AG20443 (cell line): ENCODE measurements at regions not wholly inside any gene's neighbourhood (a gene's known extent, or its start where the extent isn't known, plus 50 kb on each side); places are given as distances from the start of the nearest gene placed in this dataset.

Source experiments
- DNase-seq: peaks from one replicate; pipeline ENCODE4 v3.0.0; 2012; ENCODE audit warnings: low spot score, mixed read lengths

- no peak for DNase-seq
These were observed 163.5 kb upstream of the ZMIZ1 start for GRCh38 chr10:78905015-78905956.

- no peak for DNase-seq
These were observed 162.8 kb upstream of the ZMIZ1 start for GRCh38 chr10:78905957-78906308.

DNA sequence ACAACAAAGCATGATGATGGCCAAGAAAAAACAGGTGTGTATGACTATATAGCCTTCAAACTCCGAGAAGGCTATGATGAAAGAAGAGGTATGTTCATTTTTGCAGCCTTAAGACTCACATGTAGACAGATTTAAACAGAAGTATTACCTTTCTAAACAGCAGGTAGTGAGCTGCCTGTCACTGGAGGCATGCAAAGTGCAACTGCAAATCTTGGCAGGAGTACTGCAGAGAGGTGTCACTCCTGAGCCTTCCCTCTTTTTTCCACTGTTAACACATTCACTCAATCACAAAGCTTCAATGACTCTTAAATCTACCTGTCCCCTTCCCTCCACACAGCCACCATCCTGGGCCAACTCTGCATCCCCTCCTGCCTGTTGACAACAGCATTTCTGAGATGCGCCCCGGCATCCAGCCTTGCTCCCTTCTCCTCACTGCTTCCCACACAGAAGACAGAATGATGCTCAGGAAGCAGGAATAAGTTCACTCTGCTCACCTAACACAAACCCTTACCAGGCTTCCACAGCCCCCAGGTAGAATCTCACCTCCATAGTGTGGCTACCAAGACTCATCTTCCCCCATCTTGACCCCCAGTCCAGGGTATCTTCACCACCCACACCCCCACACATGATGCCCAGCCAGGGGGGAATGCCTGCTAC, 161.9 kb upstream of the ZMIZ1 start:
- DNase-seq = no peak

- DNase-seq = no peak
These were observed 161.1 kb upstream of the ZMIZ1 start for GRCh38 chr10:78907551-78908211.

DNA sequence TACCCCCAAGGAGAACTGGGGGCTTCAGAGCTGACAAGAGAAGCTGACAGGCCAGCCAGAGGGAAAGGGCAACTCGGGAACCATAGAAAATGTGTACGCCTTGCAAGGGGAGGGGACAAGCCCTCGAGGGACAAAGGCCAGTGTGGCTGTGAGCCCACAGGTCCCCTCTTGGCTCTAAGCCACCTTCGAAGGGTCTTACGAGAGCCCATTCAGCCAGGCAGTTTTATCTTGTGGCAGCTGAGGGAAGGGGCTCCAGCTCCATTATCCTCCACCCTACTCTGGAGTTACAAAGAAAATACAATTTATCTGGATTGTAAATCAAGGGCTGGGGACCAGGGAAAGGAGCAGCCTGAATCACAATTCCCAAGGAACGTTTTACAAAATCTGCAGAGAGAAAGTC, 159.5 kb upstream of the ZMIZ1 start:
- no peak for DNase-seq

GRCh38 chr10:78910021-78910420, 158.7 kb upstream of the ZMIZ1 start:
- DNase-seq = no peak

DNA sequence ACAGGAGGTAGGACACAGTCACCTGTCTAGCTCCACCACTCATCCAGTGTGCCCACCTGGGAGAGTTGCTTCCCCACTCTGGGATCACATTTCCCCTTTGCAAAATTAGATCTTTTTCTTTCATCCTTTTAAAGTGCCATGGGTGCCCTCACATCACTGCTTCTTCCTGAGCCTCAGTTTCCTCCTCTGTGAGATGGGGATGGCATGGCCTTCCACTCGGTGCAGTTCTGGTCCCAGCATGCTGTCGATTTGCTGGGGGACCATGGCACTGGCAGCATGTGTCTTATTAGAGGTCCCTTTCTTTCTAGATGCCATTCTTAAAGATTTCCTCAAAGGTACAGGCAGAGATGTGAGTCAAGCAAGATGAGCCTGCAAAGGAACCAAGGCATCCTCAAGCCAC, 158.3 kb upstream of the ZMIZ1 start:
- no peak for DNase-seq

DNA sequence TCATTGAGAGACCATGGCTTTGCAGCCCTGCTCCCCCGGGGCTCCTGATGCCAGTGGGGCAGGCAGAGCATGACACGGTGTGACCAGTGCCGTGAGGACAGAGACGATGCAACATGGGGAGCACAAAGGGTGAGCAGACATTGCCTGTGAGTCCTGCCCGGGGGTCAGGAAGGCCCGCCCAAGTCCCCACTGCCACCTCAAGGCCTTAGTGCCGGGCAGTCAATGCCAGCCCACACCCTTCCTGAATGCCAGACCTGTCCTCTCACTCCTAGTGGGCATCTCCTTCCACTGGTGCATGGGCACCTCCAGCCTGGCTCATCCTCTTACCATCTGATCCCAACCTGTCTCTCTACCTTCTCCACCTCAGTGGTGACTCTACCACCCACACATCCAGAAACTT, 157.9 kb upstream of the ZMIZ1 start:
- DNase-seq = no peak

DNA sequence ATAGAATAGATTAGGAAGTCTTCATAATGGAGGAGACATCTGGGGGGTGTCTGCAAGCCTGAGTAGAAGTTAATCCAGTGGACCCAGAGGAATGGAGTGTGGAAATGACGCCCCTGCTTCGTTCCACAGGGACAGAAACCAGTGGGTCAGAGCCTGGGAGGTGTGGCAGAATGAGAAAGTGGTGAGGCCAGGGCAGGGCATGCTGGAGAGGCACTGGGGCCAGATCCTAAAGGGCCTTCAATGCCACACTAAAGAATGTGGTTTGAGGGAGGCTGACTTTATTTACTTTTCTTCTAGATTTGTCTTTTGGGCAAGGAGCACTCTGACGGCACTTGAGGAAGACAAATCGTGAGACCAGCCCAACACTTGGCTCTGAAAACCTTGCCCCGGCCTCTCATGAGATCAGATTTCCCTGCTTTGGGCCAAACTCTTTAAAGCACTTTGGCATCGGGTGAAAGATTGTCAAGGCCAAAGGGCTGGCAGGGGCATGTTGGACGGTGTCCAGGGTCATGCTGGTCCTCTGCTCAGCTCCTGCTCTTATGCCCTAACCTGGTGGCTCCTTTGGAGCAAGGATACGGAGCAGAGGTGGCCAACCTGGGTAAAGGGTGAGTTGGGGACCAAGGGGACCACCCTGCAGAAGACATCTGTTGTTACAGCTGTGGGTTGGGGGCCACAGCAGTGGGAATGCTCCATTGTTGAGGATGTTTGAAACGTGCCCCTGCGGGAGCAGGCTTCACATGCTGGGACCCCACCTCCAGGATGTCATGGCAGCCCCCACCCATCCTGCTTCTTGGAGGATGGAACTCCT, 157.0 kb upstream of the ZMIZ1 start:
- no peak for DNase-seq

GRCh38 chr10:78912361-78913218, 156.2 kb upstream of the ZMIZ1 start:
- no peak for DNase-seq

- DNase-seq = no peak
These were observed 155.3 kb upstream of the ZMIZ1 start for GRCh38 chr10:78913219-78914059.

- no peak for DNase-seq
These were observed 154.7 kb upstream of the ZMIZ1 start for GRCh38 chr10:78914060-78914378.

- no peak for DNase-seq
These were observed 154.1 kb upstream of the ZMIZ1 start for GRCh38 chr10:78914502-78915189.

- peak; percentile 43 for DNase-seq
These were observed 153.6 kb upstream of the ZMIZ1 start for GRCh38 chr10:78915190-78915518.

DNA sequence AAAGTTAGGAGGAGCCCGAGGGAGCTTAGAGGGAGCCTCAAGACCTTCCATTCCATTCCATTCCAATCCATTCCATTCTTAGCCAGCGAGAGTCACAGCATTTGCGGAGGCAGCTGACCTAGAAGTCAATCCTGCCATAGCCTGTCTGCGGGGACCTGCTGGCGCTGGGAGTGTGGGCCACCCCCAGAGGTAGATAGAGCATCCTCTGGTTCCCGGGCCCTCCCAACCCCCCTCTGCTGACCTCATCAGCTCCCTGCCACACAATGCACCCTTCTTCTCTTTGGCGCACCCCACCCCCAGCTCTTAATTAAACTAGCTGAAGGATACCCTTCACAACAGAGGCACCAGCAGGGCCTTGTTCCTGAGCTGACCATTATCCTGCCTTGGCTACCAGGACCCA, 152.5 kb upstream of the ZMIZ1 start:
- no peak for DNase-seq

DNA sequence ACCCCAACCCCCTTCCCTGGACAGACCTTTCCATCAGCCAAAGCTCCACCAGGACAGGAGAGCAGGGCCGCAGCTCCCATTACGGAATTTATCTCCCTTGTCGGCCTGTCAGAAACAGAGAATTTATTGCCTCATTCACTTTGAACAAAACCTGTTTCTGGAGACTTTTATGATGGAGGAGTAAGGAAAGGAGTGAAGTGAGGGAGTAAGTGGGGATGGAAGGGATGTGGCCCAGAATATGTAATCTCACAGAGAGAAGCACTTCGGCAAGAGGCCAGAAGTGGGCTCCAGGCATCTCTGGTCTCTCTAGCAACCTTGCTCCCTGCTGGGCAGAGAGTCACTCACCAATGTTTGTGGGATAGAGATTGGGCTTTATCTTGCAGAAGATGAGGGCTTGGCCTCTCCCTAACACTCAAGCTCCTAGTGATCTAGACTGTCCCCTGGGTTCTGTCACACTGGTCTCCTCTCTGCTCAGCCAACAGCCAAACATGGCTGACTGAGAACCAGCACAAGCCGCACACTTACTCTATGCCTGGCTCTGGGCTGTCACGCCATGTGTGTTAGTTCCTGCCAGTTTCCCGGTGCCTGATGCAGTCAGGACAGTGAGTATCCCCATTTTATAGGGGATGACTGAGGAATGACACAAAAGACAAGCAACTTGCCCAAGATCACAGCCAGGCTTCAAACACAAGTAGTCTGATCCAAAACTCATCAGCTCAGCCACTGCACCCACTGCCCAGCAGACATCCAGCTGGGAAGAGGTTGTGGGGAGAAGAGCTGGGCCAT, 149.4 kb upstream of the ZMIZ1 start:
- no peak for DNase-seq

GRCh38 chr10:78920011-78920410, 148.8 kb upstream of the ZMIZ1 start:
- DNase-seq = no peak

- DNase-seq = no peak
These were observed 146.9 kb upstream of the ZMIZ1 start for GRCh38 chr10:78921895-78922294.

DNA sequence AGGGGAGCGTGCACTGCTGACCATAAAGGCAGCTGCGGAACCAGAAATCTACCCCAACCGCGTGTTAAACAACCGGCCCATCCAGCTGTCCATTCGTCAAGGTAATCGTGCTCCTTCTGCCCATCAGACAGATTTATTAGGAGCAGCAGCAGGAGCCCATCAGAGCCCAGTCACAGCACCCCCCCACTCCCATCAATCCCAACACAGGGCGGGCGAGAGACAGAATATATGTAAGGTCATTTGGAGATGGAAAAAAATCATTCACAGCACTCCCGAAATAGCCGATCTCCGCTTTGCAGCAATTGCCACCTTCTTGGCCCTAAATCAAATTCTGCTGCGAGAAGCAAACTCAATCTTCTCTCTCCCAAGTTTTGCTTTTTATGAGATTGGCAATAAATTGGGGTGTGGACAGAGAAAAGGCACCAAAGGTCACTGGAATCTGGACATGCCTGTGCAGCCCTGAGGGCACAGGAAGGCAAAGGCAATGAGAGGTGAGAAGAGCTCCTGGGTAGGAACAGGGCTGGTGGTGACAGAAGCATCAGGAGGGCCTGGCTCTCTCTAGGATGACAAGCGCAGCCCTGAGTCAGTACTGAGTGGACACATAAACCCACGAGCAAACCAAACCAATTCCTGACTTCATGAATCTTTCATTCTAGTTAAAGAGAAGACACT, 145.0 kb upstream of the ZMIZ1 start:
- no peak for DNase-seq
